ENCODE measurements at regions not wholly inside any gene's neighbourhood (a gene's known extent, or its start where the extent isn't known, plus 50 kb on each side); places are given as distances from the start of the nearest gene placed in this dataset.

GRCh38 chr15:93233710-93234109 lies 144.7 kb upstream of the RGMA start:
- Mint-ChIP-seq H3K4me1 (peaks cover 13 to 19% (median 15%) of the 10 kb centered on the region in 3 donors), H3K27me3 (peaks cover 12 to 35% of the 10 kb centered on the region in 2 donors), H3K9me3 (no peaks in the 10 kb centered on the region), H3K36me3 (no peaks in the 10 kb centered on the region), H3K4me3 (no peak overlapping the region), H3K27ac (no peak overlapping the region)
- ATAC-seq (replicated peaks in 1 of 4) (no peak), DNase-seq (no peak)
- Histone ChIP-seq H3K36me3 (ENCODE audit: control insufficient read depth in 2 of 2, extremely low read depth in 1 of 2, insufficient read depth in 1 of 2, low read length in 1 of 2) (no peaks in the 10 kb centered on the region), H3K9me3 (no peaks in the 10 kb centered on the region), H3K4me1 (ENCODE audit: control insufficient read depth in 1 of 2, extremely low read depth in 1 of 2, insufficient read depth in 2 of 2, low read length in 2 of 2) (peaks cover 15 to 35% of the 10 kb centered on the region in 2 experiments), H3K27me3 (replicated peaks in 1 of 2; ENCODE audit: control insufficient read depth in 2 of 2, extremely low read depth in 1 of 2, insufficient read depth in 2 of 2, low read length in 1 of 2) (peaks cover 0 to 16% of the 10 kb centered on the region in 2 experiments), H3K4me3 (ENCODE audit: control insufficient read depth in 1 of 2, extremely low read depth in 1 of 2, low read length in 1 of 2) (no peak overlapping the region), H3K27ac (ENCODE audit: low read length) (no peak overlapping the region)
- POLR2A ChIA-PET = no interaction called here
- WGBS (ENCODE audit: insufficient coverage) = 88% methylated on average over 1 of the region's 4 CpGs
- CTCF ChIA-PET = no interaction called here

GRCh38 chr15:93232845-93233244 lies 143.8 kb upstream of the RGMA start:
- WGBS (ENCODE audit: insufficient coverage) = 65% methylated on average over 4 of the region's 8 CpGs
- H3K36me3 ChIP-seq (ENCODE audit: control insufficient read depth in 2 of 2, extremely low read depth in 1 of 2, insufficient read depth in 1 of 2, low read length in 1 of 2) = no peaks in the 10 kb centered on the region
- no peaks in the 10 kb centered on the region for H3K9me3 ChIP-seq
- peaks cover 14 to 35% of the 10 kb centered on the region in 2 donors for H3K27me3 Mint-ChIP-seq
- DNase-seq (no peak), ATAC-seq (replicated peaks in 1 of 4) (no peak)
- ChIA-PET POLR2A (interaction anchor here in 1 of 2 donors (0.6 kb wide), 1 partner anchor 762 kb away, joined by 4 read pairs; no protein-coding TSS in a partner anchor), CTCF (no interaction called here)
- no peak overlapping the region for H3K4me3 Mint-ChIP-seq
- peaks cover 13 to 19% (median 15%) of the 10 kb centered on the region in 3 donors for H3K4me1 Mint-ChIP-seq
- no peak overlapping the region for H3K4me3 ChIP-seq (ENCODE audit: control insufficient read depth in 1 of 2, extremely low read depth in 1 of 2, low read length in 1 of 2)
- no peaks in the 10 kb centered on the region for H3K9me3 Mint-ChIP-seq
- no peak overlapping the region for H3K27ac Mint-ChIP-seq
- no peaks in the 10 kb centered on the region for H3K36me3 Mint-ChIP-seq
- no peak overlapping the region for H3K27ac ChIP-seq (ENCODE audit: low read length)
- peaks cover 0 to 18% of the 10 kb centered on the region in 2 experiments for H3K27me3 ChIP-seq (replicated peaks in 1 of 2; ENCODE audit: control insufficient read depth in 2 of 2, extremely low read depth in 1 of 2, insufficient read depth in 2 of 2, low read length in 1 of 2)
- H3K4me1 ChIP-seq (ENCODE audit: control insufficient read depth in 1 of 2, extremely low read depth in 1 of 2, insufficient read depth in 2 of 2, low read length in 2 of 2) = peaks cover 15 to 35% of the 10 kb centered on the region in 2 experiments

- no peak overlapping the region for H3K4me3 Mint-ChIP-seq
- no peak for DNase-seq
- no peaks in the 10 kb centered on the region for H3K36me3 Mint-ChIP-seq
- Histone ChIP-seq H3K27ac (ENCODE audit: low read length) (no peak overlapping the region), H3K4me1 (ENCODE audit: control insufficient read depth in 1 of 2, extremely low read depth in 1 of 2, insufficient read depth in 2 of 2, low read length in 2 of 2) (peaks cover 15 to 35% of the 10 kb centered on the region in 2 experiments), H3K4me3 (ENCODE audit: control insufficient read depth in 1 of 2, extremely low read depth in 1 of 2, low read length in 1 of 2) (peak overlapping the region in 1 of 2 donors; percentile 10), H3K36me3 (ENCODE audit: control insufficient read depth in 2 of 2, extremely low read depth in 1 of 2, insufficient read depth in 1 of 2, low read length in 1 of 2) (no peaks in the 10 kb centered on the region), H3K9me3 (no peaks in the 10 kb centered on the region), H3K27me3 (replicated peaks in 1 of 2; ENCODE audit: control insufficient read depth in 2 of 2, extremely low read depth in 1 of 2, insufficient read depth in 2 of 2, low read length in 1 of 2) (peaks cover 0 to 18% of the 10 kb centered on the region in 2 experiments)
- ChIA-PET CTCF (no interaction called here), POLR2A (interaction anchor here in 1 of 2 donors (0.6 kb wide), 1 partner anchor 761 kb away, joined by 4 read pairs; no protein-coding TSS in a partner anchor)
- H3K27ac Mint-ChIP-seq = no peak overlapping the region
- peaks cover 14 to 38% of the 10 kb centered on the region in 2 donors for H3K27me3 Mint-ChIP-seq
- no peak for ATAC-seq (replicated peaks in 1 of 4)
- 45% methylated on average over 3 of the region's 6 CpGs for WGBS (ENCODE audit: insufficient coverage)
- no peaks in the 10 kb centered on the region for H3K9me3 Mint-ChIP-seq
- peaks cover 13 to 19% (median 14%) of the 10 kb centered on the region in 3 donors for H3K4me1 Mint-ChIP-seq
Measured at GRCh38 chr15:93231994-93232393, 143.0 kb upstream of the RGMA start.

- Histone ChIP-seq H3K27ac (ENCODE audit: low read length) (no peak overlapping the region), H3K36me3 (ENCODE audit: control insufficient read depth in 2 of 2, extremely low read depth in 1 of 2, insufficient read depth in 1 of 2, low read length in 1 of 2) (no peaks in the 10 kb centered on the region), H3K4me3 (ENCODE audit: control insufficient read depth in 1 of 2, extremely low read depth in 1 of 2, low read length in 1 of 2) (peak overlapping the region in 1 of 2 donors; percentile 10), H3K9me3 (no peaks in the 10 kb centered on the region), H3K4me1 (ENCODE audit: control insufficient read depth in 1 of 2, extremely low read depth in 1 of 2, insufficient read depth in 2 of 2, low read length in 2 of 2) (peaks cover 13 to 30% of the 10 kb centered on the region in 2 experiments), H3K27me3 (replicated peaks in 1 of 2; ENCODE audit: control insufficient read depth in 2 of 2, extremely low read depth in 1 of 2, insufficient read depth in 2 of 2, low read length in 1 of 2) (peaks cover 0 to 18% of the 10 kb centered on the region in 2 experiments)
- CTCF ChIA-PET = no interaction called here
- Mint-ChIP-seq H3K27me3 (peaks cover 14 to 41% of the 10 kb centered on the region in 2 donors), H3K4me1 (peaks cover 8 to 15% (median 8%) of the 10 kb centered on the region in 3 donors), H3K36me3 (no peaks in the 10 kb centered on the region), H3K4me3 (no peak overlapping the region), H3K9me3 (no peaks in the 10 kb centered on the region), H3K27ac (no peak overlapping the region)
- ATAC-seq (replicated peaks in 1 of 4) (no peak), DNase-seq (peak in 1 of 35 experiments; percentile 10)
- POLR2A ChIA-PET = no interaction called here
- WGBS (ENCODE audit: insufficient coverage) = no CpG with 5 or more reads among the region's 2 CpGs
Measured at GRCh38 chr15:93231261-93231925, 142.4 kb upstream of the RGMA start.

- Histone ChIP-seq H3K27me3 (replicated peaks in 1 of 2; ENCODE audit: control insufficient read depth in 2 of 2, extremely low read depth in 1 of 2, insufficient read depth in 2 of 2, low read length in 1 of 2) (peaks cover 0 to 11% of the 10 kb centered on the region in 2 experiments), H3K4me1 (ENCODE audit: control insufficient read depth in 1 of 2, extremely low read depth in 1 of 2, insufficient read depth in 2 of 2, low read length in 2 of 2) (peaks cover 7 to 21% of the 10 kb centered on the region in 2 experiments), H3K4me3 (ENCODE audit: control insufficient read depth in 1 of 2, extremely low read depth in 1 of 2, low read length in 1 of 2) (no peak overlapping the region), H3K27ac (ENCODE audit: low read length) (no peak overlapping the region), H3K9me3 (no peaks in the 10 kb centered on the region), H3K36me3 (ENCODE audit: control insufficient read depth in 2 of 2, extremely low read depth in 1 of 2, insufficient read depth in 1 of 2, low read length in 1 of 2) (no peaks in the 10 kb centered on the region)
- H3K36me3 Mint-ChIP-seq = no peaks in the 10 kb centered on the region
- H3K27me3 Mint-ChIP-seq = peaks cover 11 to 42% of the 10 kb centered on the region in 2 donors
- no peaks in the 10 kb centered on the region for H3K9me3 Mint-ChIP-seq
- peaks cover 0 to 6% (median 0%) of the 10 kb centered on the region in 3 donors for H3K4me1 Mint-ChIP-seq
- POLR2A ChIA-PET = no interaction called here
- ATAC-seq (replicated peaks in 1 of 4) (no peak), DNase-seq (no peak)
- no peak overlapping the region for H3K4me3 Mint-ChIP-seq
- CTCF ChIA-PET = no interaction called here
- H3K27ac Mint-ChIP-seq = no peak overlapping the region
- no CpG with 5 or more reads among the region's 3 CpGs for WGBS (ENCODE audit: insufficient coverage)
Measured at GRCh38 chr15:93228546-93228945, 139.5 kb upstream of the RGMA start.

- Histone ChIP-seq H3K36me3 (ENCODE audit: control insufficient read depth in 2 of 2, extremely low read depth in 1 of 2, insufficient read depth in 1 of 2, low read length in 1 of 2) (no peaks in the 10 kb centered on the region), H3K4me1 (ENCODE audit: control insufficient read depth in 1 of 2, extremely low read depth in 1 of 2, insufficient read depth in 2 of 2, low read length in 2 of 2) (no peaks in the 10 kb centered on the region), H3K4me3 (ENCODE audit: control insufficient read depth in 1 of 2, extremely low read depth in 1 of 2, low read length in 1 of 2) (no peak overlapping the region), H3K27me3 (replicated peaks in 1 of 2; ENCODE audit: control insufficient read depth in 2 of 2, extremely low read depth in 1 of 2, insufficient read depth in 2 of 2, low read length in 1 of 2) (peaks cover 0 to 7% of the 10 kb centered on the region in 2 experiments), H3K9me3 (no peaks in the 10 kb centered on the region), H3K27ac (ENCODE audit: low read length) (no peak overlapping the region)
- Mint-ChIP-seq H3K9me3 (peaks cover 0 to 2% (median 0%) of the 10 kb centered on the region in 3 donors), H3K27me3 (peaks cover 10 to 22% of the 10 kb centered on the region in 2 donors), H3K36me3 (no peaks in the 10 kb centered on the region), H3K4me3 (no peak overlapping the region), H3K4me1 (peaks cover 0 to 2% (median 0%) of the 10 kb centered on the region in 3 donors), H3K27ac (no peak overlapping the region)
- no CpG with 5 or more reads among the region's 7 CpGs for WGBS (ENCODE audit: insufficient coverage)
- DNase-seq = no peak
- ChIA-PET POLR2A (no interaction called here), CTCF (no interaction called here)
- no peak for ATAC-seq (replicated peaks in 1 of 4)
Measured at GRCh38 chr15:93223803-93224202, 134.8 kb upstream of the RGMA start.

Data from T-cell (primary cell).